ENCODE measurements at regions not wholly inside any gene's neighbourhood (a gene's known extent, or its start where the extent isn't known, plus 50 kb on each side); places are given as distances from the start of the nearest gene placed in this dataset.

DNA sequence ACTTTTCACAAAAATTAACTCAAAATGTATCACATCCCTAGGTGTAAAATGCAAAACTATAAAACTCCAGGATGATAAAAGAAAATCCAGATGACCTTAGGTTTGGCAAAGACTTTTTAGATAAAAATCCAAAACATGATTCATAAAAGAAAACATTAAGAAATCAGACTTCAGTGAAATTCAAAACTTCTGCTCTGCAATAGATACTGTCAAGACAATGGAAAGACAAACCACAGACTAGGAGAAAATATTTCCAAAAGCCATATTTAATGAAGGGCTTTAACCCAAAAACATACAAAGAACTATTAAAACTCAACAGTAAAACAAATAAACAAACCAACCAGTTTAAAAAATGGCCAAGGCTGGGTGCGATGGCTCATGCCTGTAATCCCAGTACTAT lies 173.6 kb upstream of the SPOPL start:
- TF ChIP-seq, protein P1, sequence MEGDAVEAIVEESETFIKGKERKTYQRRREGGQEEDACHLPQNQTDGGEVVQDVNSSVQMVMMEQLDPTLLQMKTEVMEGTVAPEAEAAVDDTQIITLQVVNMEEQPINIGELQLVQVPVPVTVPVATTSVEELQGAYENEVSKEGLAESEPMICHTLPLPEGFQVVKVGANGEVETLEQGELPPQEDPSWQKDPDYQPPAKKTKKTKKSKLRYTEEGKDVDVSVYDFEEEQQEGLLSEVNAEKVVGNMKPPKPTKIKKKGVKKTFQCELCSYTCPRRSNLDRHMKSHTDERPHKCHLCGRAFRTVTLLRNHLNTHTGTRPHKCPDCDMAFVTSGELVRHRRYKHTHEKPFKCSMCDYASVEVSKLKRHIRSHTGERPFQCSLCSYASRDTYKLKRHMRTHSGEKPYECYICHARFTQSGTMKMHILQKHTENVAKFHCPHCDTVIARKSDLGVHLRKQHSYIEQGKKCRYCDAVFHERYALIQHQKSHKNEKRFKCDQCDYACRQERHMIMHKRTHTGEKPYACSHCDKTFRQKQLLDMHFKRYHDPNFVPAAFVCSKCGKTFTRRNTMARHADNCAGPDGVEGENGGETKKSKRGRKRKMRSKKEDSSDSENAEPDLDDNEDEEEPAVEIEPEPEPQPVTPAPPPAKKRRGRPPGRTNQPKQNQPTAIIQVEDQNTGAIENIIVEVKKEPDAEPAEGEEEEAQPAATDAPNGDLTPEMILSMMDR (conservative IDR thresholded peaks at IDR 0.05; ENCODE audit: low read depth, low read length), result no peak
- no peak for TF ChIP-seq EZH2 (IDR thresholded peaks at IDR 0.05; ENCODE audit: borderline replicate concordance, low read depth, low read length, poor library complexity, severe bottlenecking)
